ENCODE measurements at regions not wholly inside any gene's neighbourhood (a gene's known extent, or its start where the extent isn't known, plus 50 kb on each side); places are given as distances from the start of the nearest gene placed in this dataset.
"Not testable (repeated sequence)": the region's sequence is repeated elsewhere in the genome, so short reads cannot be mapped to it uniquely, and the experiment has no call there.

GRCh38 chr3:94716326-94717018 lies 653.6 kb downstream of the NSUN3 start:
- DNase-seq = no peak

DNA sequence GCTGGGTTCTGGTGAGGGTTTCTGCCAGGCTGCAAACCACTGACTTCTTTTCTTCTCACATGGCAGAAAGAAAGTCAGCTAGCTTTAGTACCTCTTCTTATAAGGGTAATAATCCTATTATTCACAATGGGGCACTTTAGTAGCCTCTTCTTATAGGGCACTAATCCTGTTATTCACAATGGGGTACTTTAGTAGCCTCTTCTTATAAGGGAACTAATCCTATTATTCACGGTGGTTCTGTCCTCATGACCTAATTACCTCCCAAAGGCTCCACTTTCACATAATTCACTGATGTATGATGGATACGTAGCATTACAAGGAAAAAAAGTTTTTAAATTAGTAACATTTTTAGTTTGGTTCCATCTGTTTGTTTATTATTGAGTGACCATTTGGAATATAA lies 671.3 kb downstream of the NSUN3 start:
- DNase-seq = no peak

- DNase-seq = no peak
These were observed 672.5 kb downstream of the NSUN3 start for GRCh38 chr3:94735354-94735753.

GRCh38 chr3:94737116-94737515 lies 674.3 kb downstream of the NSUN3 start:
- no peak for DNase-seq

DNA sequence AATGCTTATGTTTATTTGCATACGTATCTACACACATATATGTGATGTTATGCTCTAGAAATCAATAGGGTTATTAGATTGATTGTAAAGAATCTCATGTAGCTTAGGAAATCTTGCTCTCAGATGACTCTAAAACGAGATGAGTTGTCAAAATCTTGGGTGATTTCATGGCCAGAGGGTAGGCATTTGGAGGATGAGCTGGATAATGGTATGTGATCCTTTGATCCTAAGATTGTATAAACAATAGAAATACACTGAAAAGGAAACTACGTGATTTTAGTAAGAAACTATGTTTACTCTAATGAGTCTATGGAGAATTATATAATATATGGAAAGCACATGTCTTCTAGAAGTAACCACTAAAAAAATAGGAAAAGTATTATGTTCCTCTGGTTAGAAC lies 676.6 kb downstream of the NSUN3 start:
- no peak for DNase-seq

DNA sequence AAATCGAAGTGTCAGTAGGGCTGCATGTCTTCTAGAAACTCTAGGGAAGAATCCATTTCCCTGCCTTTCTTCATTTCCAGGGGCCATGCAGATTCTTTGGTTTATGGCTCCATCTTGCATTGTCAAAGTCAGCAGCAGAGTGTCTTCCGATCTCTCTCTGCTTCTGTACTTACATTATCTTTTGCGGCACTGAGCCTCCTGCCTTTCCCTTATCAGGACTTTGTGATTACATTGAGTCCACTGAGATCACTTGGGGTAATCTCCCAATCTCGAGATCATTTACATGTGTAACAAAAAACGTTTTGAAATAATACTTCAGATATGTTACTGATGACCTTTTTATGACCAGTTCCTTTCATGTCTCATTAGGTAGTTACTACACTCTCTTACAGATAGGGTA lies 695.9 kb downstream of the NSUN3 start:
- no peak for DNase-seq

DNA sequence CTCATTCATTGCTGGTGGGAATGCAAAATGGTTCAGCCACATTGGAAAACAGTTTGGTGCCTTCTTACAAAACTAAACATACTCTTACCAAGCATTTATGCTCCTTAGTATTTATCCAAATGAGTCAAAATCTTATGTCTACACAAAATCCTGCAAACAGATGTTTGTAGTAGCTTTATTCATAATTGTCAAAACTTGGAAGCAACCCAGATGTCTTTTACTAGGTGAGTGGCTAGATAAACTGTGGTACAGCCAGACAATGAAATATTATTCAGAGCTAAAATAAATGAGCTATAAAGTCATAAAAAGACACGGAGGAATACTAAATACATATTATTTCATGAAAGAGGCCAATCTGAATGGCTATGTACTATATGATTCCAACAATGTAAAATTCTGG lies 709.5 kb downstream of the NSUN3 start:
- DNase-seq = no peak

- no peak for DNase-seq
These were observed 712.9 kb downstream of the NSUN3 start for GRCh38 chr3:94775746-94776145.

- no peak for DNase-seq
These were observed 713.6 kb downstream of the NSUN3 start for GRCh38 chr3:94776401-94776915.

- no peak for DNase-seq
These were observed 715.4 kb downstream of the NSUN3 start for GRCh38 chr3:94778289-94778688.

GRCh38 chr3:94778814-94779494 lies 716.1 kb downstream of the NSUN3 start:
- DNase-seq = no peak

DNA sequence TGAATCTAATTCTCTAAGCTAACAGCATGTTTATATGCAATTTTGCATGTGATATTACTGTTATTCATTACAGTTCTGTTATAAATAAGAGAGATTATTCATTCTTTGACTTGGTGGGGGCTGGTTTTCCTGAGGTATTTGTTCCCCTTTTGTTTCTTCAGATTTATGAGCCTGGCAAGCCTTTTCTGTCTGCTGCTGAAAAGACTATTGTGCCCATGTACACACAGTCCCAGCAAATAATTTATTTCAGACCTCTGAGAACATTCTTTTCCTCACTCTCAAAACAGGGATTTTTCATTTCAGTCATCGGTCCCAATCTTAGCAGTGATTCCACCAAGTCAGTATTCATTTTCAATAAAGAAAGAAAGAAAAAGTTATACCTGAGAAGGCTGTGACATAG lies 716.8 kb downstream of the NSUN3 start:
- no peak for DNase-seq

DNA sequence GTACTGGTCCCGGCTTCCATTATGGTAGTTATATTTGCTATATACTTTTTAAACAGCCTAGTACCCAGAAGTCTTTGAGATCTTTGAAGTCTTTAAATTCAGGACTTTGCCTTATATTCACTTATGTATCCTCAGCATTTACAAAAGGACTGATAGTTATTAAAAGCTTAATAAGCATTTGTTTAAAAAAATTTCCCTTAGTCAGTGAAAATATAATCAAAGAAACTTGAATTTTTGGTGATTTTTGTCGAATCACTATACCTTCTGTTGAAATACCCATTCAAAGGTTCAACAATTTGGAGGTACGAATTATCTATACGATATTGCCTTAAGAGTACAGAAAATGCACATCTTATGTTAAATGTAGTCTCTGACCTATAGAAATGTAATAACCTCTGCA lies 721.4 kb downstream of the NSUN3 start:
- no peak for DNase-seq

GRCh38 chr3:94787066-94787465 lies 724.2 kb downstream of the NSUN3 start:
- no peak for DNase-seq

GRCh38 chr3:94787734-94788270 lies 724.9 kb downstream of the NSUN3 start:
- DNase-seq = no peak

DNA sequence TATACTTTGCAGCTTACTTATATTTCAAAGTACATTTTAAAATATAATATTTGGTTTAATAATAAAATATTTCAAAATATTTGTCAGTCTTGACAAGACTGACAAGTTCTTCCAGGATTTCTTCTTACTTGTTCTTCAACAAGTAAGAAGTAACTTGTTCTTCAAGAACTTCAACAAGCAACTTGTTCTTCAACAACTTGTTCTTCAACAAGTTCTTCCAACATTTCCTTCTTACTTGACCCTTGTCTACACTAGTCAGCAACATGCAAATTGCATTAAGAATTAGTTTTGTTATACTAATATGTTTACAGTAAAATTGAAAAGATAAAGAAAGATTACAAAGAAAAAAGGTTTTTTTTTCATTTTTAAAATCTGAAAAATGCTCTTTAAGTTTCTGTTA lies 731.7 kb downstream of the NSUN3 start:
- DNase-seq = no peak

DNA sequence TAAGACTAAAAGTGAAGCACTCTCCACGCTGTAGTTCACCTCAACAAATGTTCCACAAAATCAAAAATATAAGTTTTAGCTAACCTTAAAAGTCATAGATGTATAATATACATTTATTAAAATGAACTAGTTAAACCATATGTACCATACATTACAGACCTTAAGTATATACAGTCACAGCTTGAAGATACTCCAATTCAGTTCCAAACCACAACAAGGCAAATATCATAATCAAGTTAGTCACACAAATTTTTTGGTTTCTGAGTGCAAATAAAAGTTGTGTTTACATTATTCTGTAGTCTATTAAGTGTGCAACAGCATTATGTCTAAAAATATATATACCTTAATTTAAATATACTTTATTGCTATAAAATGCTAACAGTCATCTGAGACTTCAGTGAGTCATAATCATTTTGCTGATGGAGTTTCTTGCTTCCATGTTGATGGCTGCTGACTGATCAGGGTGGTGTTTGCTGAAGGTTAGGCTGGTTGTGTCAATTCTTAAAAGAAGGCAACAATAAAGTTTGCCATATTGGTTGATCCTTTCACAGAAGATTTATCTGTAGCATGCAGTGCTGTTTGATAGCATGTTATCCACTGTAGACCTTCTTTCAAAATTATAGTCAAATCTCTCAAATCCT lies 736.7 kb downstream of the NSUN3 start:
- no peak for DNase-seq

DNA sequence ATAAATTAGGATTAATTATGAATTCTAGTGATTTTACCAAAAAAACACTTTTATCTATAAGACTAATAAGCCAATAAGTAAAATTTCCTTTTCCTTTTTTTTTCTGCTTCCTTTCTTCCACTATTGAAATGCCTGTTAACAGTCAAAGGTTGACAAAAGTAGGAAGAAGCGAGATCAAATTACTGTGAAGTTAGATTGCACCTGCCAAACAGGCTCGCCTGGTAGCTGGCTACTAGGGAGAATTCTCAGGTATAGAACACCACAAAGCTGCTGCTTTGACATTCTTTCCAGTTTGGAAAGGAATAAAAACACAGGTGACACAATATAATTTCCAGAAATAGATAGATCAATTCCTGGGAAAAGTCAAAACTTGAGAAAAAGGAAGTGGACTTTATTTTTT lies 749.0 kb downstream of the NSUN3 start:
- DNase-seq = no peak

DNA sequence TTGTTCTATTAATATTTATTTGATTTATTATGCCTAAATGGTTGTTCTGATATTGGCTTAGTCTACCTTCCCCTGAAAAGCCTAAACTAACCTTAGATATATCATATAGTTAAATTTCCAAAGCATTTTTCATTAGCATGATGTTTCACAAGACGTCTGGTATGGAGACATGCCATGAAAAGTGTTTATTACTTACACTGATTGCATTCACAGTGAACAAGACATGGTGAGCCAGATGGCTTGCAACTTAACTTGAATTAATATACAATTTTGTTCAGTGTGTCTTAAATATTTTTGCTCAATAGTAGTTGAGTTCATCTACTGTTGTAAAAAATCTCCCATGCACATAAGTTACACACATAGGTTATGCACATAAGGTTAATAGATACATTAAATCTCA lies 758.4 kb downstream of the NSUN3 start:
- DNase-seq = no peak

DNA sequence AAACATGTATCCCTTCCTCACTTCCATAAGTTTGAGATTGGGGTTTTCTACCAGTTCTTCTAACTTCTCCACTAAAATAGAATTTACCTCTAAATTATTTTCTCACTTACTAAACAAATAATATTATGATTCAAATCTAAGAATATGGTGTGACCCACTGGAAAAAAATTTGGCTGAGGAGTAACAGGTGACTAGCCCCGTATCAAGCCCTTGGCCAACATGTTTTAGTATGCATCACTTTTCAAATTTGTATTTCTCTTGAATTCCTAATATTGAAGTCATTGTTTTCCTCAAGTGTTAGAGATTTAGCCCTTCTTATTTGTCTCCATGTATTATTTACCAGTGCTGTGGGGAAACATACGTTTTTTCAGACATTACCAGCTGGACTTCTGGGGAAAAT lies 759.4 kb downstream of the NSUN3 start:
- no peak for DNase-seq

DNA sequence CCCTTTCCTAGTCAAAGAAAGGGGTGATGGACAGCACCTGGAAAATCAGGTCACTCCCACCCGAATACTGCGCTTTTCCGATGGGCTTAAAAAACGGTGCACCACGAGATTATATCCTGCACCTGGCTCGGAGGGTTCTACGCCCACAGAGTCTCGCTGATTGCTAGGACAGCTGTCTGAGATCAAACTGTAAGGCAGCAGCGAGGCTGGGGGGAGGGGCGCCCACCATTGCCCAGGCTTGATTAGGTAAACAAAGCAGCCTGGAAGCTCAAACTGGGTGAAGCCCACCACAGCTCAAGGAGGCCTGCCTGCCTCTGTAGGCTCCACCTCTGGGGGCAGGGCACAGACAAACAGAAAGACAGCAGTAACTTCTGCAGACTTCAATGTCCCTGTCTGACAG lies 783.4 kb downstream of the NSUN3 start:
- DNase-seq = not testable (repeated sequence)

- no peak for DNase-seq
These were observed 799.8 kb downstream of the NSUN3 start for GRCh38 chr3:94862703-94863102.

- DNase-seq = no peak
These were observed 806.2 kb downstream of the NSUN3 start for GRCh38 chr3:94869059-94869547.

Data from occipital lobe (tissue), 1 donor.